ENCODE measurements at regions not wholly inside any gene's neighbourhood (a gene's known extent, or its start where the extent isn't known, plus 50 kb on each side); places are given as distances from the start of the nearest gene placed in this dataset.

- TF ChIP-seq REST (IDR thresholded peaks at IDR 0.05), result no peak
- TF ChIP-seq FOXA2 (IDR thresholded peaks at IDR 0.05), result no peak
- no peak for TF ChIP-seq ZBTB33 (IDR thresholded peaks at IDR 0.05)
- Histone ChIP-seq H3K9ac (ENCODE audit: low read depth in 1 of 2, low read length in 2 of 2) (no peak overlapping the region), H3K36me3 (ENCODE audit: control insufficient read depth in 4 of 4, insufficient read depth in 3 of 4, low read depth in 1 of 4, low read length in 3 of 4) (no peaks in the 10 kb centered on the region), H3K4me1 (ENCODE audit: control insufficient read depth in 4 of 4, insufficient read depth in 4 of 4, low read length in 3 of 4) (no peaks in the 10 kb centered on the region), H3K27me3 (ENCODE audit: control insufficient read depth in 4 of 4, insufficient read depth in 4 of 4, low read length in 3 of 4) (peaks cover 0 to 2% (median 0%) of the 10 kb centered on the region in 4 donors), H3K27ac (ENCODE audit: low read depth in 1 of 2, low read length in 2 of 2) (no peak overlapping the region), H3K9me3 (ENCODE audit: control insufficient read depth in 4 of 4, low read length in 3 of 4) (no peaks in the 10 kb centered on the region), H3K4me3 (ENCODE audit: low read depth in 1 of 3, low read length in 3 of 3) (no peak overlapping the region)
- 87% methylated on average over 5 of the region's 5 CpGs for WGBS
- no peak for DNase-seq (ENCODE audit: low spot score)
Measured at GRCh38 chr14:94717808-94718207, 52.1 kb downstream of the GSC start.

- H3K27me3 ChIP-seq (ENCODE audit: control insufficient read depth in 4 of 4, insufficient read depth in 4 of 4, low read length in 3 of 4), result peaks cover 0 to 2% (median 0%) of the 10 kb centered on the region in 4 donors
- no peak for TF ChIP-seq GABPA (IDR thresholded peaks at IDR 0.05 in 1 of 2, conservative IDR thresholded peaks at IDR 0.05 in 1 of 2)
- TF ChIP-seq EGR1 (IDR thresholded peaks at IDR 0.05; ENCODE audit: low read depth in 2 of 2), result no peak
- TF ChIP-seq HNF4A (conservative IDR thresholded peaks at IDR 0.05), result no peak
- no peak for TF ChIP-seq ATF3 (IDR thresholded peaks at IDR 0.05)
- TF ChIP-seq ZBTB33 (IDR thresholded peaks at IDR 0.05), result no peak
- no peak for TF ChIP-seq FOXA2 (IDR thresholded peaks at IDR 0.05)
- no peak for TF ChIP-seq JUND (IDR thresholded peaks at IDR 0.05)
- no peak overlapping the region for H3K27ac ChIP-seq (ENCODE audit: low read depth in 1 of 2, low read length in 2 of 2)
- no peak overlapping the region for H3K4me3 ChIP-seq (ENCODE audit: low read depth in 1 of 3, low read length in 3 of 3)
- WGBS, result 77% methylated on average over 2 of the region's 2 CpGs
- no peak for DNase-seq (ENCODE audit: low spot score)
- no peaks in the 10 kb centered on the region for H3K36me3 ChIP-seq (ENCODE audit: control insufficient read depth in 4 of 4, insufficient read depth in 3 of 4, low read depth in 1 of 4, low read length in 3 of 4)
- no peaks in the 10 kb centered on the region for H3K4me1 ChIP-seq (ENCODE audit: control insufficient read depth in 4 of 4, insufficient read depth in 4 of 4, low read length in 3 of 4)
- no peaks in the 10 kb centered on the region for H3K9me3 ChIP-seq (ENCODE audit: control insufficient read depth in 4 of 4, low read length in 3 of 4)
- no peak overlapping the region for H3K9ac ChIP-seq (ENCODE audit: low read depth in 1 of 2, low read length in 2 of 2)
Measured at GRCh38 chr14:94716976-94717375, 52.9 kb downstream of the GSC start.

GRCh38 chr14:94713115-94713514 lies 56.8 kb downstream of the GSC start:
- Histone ChIP-seq H3K9me3 (ENCODE audit: control insufficient read depth in 4 of 4, low read length in 3 of 4) (no peaks in the 10 kb centered on the region), H3K27ac (ENCODE audit: low read depth in 1 of 2, low read length in 2 of 2) (no peak overlapping the region), H3K36me3 (ENCODE audit: control insufficient read depth in 4 of 4, insufficient read depth in 3 of 4, low read depth in 1 of 4, low read length in 3 of 4) (no peaks in the 10 kb centered on the region), H3K27me3 (ENCODE audit: control insufficient read depth in 4 of 4, insufficient read depth in 4 of 4, low read length in 3 of 4) (no peaks in the 10 kb centered on the region), H3K4me1 (ENCODE audit: control insufficient read depth in 4 of 4, insufficient read depth in 4 of 4, low read length in 3 of 4) (no peaks in the 10 kb centered on the region), H3K9ac (ENCODE audit: low read depth in 1 of 2, low read length in 2 of 2) (no peak overlapping the region), H3K4me3 (ENCODE audit: low read depth in 1 of 3, low read length in 3 of 3) (no peak overlapping the region)
- WGBS, result 79% methylated on average over 13 of the region's 13 CpGs
- no peak for DNase-seq (ENCODE audit: low spot score)
- TF ChIP-seq HNF4A (conservative IDR thresholded peaks at IDR 0.05), result no peak
- TF ChIP-seq EGR1 (IDR thresholded peaks at IDR 0.05; ENCODE audit: low read depth in 2 of 2), result no peak
- no peak for TF ChIP-seq SP1 (IDR thresholded peaks at IDR 0.05)
- TF ChIP-seq RAD21 (IDR thresholded peaks at IDR 0.05), result no peak
- TF ChIP-seq REST (IDR thresholded peaks at IDR 0.05), result no peak
- no peak for TF ChIP-seq FOXA2 (IDR thresholded peaks at IDR 0.05)
- TF ChIP-seq TAF1 (conservative IDR thresholded peaks at IDR 0.05), result no peak
- TF ChIP-seq FOXA1 (IDR thresholded peaks at IDR 0.05), result no peak
- no peak for TF ChIP-seq HNF4G (IDR thresholded peaks at IDR 0.05)
- no peak for TF ChIP-seq JUND (IDR thresholded peaks at IDR 0.05)
- TF ChIP-seq MAX (IDR thresholded peaks at IDR 0.05), result no peak
